ENCODE measurements at regions not wholly inside any gene's neighbourhood (a gene's known extent, or its start where the extent isn't known, plus 50 kb on each side); places are given as distances from the start of the nearest gene placed in this dataset.
"Not testable (repeated sequence)": the region's sequence is repeated elsewhere in the genome, so short reads cannot be mapped to it uniquely, and the experiment has no call there.

DNA sequence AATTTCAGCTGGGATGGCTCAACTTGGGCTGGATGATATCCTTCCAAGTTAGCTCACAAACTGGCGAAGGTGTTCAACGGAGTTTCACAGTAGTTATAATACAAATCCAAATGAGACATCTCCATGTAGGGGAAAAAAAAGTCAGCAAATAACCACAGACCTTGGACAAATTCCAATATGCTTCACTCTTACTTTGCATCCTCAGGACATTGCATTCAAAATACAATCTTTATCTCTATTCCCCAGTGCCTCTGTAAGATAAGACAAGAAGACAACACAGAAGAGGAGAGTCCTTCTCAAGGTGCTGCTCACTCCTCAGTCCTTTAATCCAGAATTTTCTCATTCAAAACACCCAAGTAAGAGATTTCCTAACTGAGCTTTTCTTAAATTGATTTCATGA is 1797.7 kb downstream of the MRPL39 start:
- DNase-seq: no peak

DNA sequence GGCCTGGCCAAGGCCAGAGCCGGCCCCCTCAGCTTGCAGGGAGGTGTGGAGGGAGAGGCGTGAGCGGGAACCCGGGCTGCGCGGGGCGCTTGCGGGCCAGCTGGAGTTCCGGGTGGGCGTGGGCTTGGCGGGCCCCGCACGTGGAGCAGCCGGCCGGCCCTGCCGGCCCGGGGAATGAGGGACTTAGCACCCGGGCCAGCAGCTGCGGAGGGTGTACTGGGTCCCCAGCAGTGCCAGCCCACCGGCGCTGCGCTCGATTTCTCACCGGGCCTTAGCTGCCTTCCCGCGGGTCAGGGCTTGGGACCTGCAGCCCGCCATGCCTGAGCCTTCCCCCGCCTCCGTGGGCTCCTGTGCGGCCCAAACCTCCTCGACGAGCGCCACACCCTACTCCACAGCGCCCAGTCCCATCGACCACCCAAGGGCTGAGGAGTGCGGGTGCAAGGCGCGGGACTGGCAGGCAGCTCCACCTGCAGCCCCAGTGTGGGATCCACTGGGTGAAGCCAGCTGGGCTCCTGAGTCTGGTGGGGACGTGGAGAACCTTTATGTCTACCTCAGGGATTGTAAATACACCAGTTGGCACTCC is 1800.2 kb downstream of the MRPL39 start:
- DNase-seq: not testable (repeated sequence)

DNA sequence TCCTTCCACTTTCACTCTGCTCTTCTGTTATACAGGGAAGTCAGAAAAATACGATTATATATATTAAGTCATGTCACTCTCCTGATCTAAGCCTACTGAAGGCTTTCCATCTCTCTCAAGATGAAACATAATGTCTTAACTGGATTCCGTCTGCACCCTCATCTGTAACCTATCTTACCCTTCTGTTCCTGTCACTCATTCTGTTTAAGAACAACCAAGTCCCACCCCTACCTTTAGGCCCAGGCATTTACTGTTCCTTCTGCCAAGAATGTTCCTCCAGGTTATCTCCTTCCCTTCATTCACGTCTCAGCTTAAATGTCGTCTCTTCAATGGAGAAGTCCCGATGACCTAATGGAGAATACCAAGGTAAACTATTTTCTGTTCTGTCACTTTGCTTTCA is 1802.4 kb downstream of the MRPL39 start:
- DNase-seq: no peak

DNA sequence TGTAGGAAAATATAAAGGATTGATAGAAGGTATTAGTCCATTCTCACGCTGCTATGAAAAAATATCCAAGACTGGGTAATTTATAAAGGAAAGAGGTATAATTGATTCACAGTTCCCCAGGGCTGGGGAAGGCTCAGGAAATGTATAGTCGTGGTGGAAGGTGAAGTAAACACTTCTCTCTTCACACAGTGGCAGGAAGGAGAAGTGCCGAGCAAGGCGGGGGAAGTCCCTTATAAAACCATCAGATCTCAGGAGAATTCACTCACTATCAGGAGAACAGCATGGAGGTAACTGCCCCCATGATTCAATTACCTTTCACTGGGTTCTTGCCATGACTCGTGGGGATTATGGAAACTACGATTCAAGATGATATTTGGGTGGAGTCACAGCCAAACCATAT is 1806.0 kb downstream of the MRPL39 start:
- DNase-seq: no peak

DNA sequence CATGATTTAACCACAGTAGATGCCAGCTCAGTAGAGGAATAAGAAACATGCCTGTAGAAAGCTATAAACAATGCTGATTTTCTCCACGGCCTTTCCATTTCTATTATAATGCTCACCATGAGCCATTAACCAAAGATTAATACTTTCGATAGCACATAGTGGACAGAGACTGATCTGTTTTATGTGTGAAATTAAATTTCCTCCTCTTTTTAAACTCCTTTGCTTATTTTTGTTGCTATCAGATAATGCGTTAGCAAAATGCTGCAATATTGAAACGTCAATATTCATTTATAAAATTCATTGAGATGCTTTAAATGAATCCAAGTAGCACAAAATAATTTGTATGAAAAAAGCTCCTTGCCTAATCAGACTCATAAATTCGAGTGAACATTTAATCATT is 1807.9 kb downstream of the MRPL39 start:
- DNase-seq: no peak

DNA sequence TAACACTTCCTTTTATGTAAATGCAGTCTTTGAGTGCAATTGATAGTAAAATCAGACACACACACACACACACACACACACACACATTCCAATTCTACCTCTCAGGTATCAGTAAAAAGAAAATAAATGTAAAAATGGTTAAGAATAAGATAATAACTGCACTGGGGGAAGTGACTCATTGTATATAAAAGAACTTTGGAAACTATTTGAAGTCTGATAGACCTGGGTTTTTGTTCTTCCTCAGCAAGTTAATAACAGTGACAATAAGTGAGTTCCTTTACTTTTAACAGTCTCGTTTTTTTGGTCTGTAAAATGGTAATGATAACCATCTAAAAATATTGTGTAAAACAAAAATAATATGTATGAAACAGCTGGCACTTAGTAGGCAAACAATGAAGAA is 1815.0 kb downstream of the MRPL39 start:
- no peak for DNase-seq

DNA sequence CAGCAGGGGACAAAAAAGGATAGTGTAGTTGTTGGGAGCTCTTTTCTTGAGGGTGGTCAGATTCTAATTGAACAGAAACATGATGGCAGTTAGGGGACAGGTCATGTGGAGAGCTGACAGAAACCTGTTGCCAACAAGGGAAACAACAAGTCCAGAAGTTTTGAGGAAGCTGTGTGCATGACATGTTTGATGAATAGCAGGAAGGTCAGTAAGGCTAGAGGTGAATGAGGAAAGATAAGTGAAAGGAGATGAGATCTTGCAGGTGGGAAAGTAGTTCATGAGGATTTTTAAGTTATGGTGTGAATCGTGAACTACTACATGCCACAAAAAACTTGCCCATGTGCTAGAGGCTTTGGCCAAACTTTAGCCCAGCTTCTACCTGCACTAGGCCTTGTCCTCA is 1817.4 kb downstream of the MRPL39 start:
- no peak for DNase-seq

DNA sequence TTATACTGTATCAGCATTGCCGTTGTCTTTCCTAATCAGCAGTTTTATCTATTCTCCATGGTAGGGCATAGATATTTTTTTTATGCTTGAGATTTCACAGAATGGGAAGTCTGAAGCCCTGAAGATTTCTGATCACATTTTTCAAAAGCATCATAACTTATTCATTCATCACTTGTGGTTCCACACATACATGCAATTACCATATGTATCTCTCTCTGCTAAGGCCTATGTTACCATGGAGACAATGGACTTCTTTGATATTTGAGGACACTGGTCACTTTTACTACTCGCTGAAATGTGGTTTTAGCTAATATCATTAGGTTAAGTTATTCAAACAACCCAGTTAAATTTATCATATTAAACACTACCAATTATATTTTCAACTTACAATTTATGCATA is 1827.0 kb downstream of the MRPL39 start:
- DNase-seq: no peak

DNA sequence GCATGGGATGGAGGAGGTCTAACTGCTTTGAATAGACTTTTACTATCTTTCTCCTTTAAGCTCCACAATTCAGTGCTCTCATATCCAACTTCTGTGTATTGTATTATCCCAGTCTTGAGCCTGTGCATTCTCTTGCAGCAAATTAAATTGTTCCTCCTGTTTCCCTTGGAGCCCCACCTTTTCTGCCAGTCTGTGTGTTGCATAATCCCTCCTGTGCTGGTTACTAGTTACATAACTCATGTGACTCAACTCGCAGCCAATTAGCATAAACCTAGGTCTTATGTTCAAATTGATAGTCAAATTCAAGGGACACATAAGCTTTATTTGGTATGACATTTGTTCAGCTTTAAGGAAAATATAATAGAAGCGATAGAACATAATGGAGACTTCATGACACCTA is 1863.5 kb downstream of the MRPL39 start:
- DNase-seq: no peak

DNA sequence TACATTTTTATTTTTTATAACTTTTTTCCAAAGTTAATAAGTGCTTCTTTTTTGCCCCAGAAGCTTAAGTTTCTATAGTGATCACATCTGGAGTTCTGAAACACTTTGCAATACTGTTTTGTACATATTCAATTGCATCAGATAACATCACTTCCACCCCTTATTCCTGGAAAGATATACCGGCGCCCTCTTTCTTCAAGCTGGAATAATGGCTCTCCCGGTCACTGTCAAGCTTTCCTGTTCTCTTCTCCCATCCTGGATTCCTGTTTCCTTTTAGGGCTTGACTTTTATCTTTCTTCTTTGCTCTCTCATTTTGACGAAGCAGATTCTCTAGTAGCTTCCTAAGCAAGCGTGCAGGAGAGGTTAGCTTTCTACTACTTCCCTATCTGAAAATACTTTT is 1866.8 kb downstream of the MRPL39 start:
- no peak for DNase-seq

DNA sequence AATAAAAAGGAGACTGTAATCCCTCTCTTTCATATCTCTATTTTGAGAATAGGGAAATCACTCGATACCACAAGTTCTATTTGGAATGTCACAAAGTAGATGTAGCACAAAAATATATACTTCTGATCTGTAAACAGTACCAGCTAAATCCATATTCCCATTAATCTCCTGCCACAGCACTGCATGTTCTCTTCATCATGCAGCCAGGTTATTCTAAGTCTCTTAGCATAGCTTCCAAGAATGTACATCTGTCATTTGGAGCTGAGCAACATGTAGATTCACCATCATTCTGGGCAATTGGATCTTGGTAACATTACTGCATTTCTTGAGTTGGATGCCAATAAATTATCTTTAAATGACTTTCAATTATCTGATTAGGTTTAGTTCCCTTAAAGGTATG is 1874.5 kb downstream of the MRPL39 start:
- no peak for DNase-seq

DNA sequence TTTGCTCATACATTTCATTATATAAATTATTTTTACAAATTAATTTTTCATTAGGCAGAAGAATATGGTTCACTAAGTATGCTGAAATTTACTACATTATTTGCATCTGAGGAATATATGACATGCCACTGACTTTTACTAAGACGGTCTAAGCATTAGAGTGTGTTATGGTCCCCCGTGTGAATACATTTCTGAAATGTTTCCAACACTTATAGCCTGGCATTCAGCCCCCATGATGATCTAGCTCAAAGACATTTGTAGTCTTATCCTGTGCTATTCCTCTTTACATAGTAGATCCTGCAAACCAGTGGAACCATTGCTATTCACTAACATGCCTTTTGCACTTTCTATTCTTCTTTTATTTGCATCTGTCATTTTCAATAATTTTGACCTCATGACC is 1878.0 kb downstream of the MRPL39 start:
- peak; percentile 56 for DNase-seq

DNA sequence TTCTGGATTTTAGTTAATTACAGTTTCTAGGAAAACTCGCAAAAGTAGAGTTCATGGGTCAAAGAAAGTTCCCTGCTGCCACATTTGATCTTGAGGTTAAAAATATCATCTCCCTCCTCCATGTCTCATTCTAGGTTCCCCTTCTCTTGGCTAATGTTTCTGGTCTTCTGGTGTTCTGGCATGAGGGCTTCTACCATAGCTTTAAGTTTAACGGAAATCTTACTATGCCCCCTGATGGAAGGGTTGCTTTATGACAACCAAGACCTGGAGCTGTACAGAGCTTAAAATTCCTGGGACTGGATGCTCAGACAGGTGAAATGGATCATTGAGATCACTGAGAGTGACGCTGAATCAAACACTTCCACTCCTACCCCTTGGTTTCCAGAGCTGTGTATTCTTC is 1881.7 kb downstream of the MRPL39 start:
- no peak for DNase-seq

DNA sequence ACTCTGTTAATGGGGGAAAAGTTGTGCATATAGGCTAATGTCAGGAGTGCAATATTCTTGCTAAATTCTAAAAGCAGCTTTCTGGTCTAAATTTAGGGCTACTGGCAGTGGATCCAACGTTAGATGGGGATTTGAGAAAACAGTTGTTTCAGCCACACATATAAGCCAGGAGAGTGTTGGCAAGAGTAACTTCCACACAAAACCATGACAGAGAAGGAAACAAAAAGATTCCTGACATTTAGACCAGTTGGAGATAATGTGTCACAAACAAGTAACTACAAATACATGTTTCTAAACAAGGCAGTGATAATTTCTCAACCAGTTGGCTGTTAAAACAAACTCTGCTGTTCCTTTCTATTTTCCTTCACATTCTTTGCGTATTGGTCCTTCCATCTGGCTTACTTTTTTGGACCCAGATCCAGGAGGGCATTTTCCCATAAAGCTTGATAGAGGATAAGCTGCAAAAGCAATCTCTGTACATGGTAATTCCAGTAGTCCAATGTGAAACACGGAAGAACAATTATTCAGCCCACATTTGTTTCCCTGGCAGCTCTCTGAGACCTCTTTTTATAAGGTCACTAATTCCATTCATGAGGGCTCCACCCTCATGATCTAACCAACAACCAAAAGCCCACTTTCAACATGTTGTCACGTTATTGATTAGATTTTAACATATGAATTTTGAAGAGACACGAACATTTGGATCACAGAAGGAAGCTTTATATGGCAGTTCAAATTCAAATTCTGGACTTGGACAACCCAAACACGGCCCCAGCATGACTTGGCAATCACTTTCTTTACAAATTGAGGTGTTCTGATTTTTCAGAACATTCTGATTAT is 1888.6 kb downstream of the MRPL39 start:
- DNase-seq: no peak

DNA sequence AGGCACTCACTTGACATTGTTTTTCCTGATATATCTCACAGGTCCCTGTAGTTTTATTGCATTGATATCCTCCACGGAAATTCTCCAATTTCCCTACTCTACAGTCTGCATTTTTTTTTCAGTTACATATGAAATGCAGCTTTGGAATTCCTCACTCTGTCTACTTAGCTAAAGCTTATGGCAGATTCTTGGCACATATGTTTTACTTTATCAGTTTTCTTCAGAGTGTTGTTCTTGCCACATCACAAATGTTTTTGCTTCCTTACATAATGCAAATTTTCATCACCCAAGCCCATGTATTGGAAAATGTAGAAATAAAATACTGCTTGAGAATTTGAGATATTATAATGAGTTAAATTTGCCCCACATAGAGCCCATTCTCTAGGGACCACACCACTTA is 1895.1 kb downstream of the MRPL39 start:
- no peak for DNase-seq

DNA sequence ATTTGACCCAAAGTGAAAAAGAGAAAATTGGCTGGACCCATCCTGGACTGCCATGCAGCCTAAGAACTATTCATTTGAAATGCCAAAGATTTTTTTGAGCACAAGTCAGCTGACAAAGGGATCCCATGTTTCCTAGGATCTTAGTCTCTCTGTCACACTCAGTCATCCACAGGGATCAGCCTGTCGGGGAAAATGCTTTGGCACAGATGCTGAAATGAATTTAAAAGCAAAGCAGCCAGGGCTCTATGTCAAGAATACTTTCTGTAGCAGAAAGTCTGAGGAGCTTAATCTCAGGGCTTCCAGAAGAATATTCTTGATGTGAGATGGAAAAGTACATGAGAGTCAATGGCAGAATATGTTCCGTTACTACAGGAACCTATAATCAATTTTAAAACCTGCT is 1900.8 kb downstream of the MRPL39 start:
- DNase-seq: no peak

DNA sequence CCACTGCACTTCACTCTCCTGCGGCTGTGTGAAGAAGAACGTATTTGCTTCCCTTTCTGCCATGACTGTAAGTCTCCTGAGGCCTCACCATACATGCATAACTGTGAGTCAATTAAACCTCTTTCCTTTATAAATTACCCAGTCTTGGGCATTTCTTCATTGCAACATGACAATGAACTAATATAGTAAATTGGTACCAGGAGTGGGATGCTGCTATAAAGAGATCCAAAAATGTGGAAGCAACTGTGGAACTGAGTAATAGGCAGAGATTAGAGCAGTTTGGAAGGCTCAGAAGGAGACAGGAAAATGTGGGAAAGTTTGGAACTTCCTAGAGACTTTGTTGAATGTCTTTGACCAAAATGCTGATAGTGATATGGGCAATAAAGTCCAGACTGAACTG is 1907.9 kb downstream of the MRPL39 start:
- DNase-seq: no peak

DNA sequence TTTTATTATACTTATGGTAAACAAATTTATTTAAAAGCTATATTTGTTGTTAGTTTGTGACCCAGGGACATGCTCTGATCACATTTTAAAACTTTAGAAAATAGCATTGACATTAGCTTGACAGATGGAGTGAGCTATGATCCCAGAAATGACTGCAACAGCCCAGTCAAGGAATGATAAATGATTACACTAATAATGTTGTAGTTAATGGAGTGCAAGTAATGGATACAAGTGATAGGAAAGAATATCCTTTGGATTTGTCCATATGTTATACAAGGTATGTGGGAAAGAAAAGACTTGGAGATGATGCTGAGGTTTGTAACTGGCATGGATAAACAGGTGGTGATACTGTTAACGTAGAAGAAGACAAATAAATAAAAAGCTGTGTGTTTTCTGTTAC is 1908.7 kb downstream of the MRPL39 start:
- no peak for DNase-seq

DNA sequence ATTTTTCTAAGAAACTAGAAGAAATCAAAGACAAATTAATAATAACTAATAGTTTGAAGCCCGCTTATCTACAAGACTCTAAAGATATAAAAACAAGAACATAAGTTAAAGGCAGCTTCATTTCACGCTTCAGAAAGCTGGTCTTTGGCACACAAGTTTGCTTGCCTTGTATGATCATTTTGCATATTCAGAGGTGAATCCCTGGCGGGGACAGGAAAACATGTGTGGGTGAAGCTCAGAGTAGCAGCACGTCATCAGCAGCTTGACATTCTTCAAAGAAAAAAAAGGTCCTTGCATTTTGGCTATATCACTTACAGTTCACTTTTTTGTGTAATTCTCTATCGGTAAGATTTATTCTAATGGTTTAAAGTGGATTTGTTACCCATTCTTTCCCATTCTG is 1911.8 kb downstream of the MRPL39 start:
- DNase-seq: no peak

DNA sequence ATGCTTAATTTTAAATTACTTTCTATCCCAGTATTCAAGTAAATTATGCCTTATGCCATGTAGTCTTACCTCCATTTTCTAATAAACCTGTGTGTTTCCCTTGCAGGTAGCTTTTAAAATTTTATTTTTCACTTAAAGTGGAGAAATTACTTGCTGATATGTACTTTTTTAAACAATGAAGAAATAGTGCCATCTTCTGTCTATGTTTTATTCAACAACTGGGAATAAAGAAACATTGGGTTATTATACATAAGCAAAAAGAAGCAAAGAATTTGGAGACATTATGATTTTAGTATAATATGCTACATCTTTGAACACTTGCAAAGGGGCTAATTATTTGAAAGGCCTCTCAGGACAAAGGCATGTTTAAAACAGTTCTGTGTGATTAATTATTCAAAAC is 1912.9 kb downstream of the MRPL39 start:
- DNase-seq: no peak

DNA sequence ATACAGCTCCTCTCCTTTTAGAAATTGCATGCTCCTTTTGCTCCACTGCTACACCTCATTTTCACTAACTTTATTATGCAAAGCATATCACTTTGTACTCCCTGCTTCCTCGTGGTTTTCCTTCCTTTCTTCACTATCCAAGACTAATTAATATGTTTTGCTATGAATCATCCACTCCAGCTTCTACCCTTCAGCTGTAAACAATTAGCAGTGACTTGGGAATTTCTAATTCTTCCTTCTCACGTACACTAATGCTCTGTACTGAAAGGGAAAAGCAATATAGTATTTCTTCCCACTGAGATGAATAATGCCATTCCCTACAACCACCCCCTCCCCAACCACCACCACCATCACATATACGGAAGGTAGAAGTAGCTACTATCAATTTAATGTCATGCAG is 1917.0 kb downstream of the MRPL39 start:
- DNase-seq: peak; percentile 31

DNA sequence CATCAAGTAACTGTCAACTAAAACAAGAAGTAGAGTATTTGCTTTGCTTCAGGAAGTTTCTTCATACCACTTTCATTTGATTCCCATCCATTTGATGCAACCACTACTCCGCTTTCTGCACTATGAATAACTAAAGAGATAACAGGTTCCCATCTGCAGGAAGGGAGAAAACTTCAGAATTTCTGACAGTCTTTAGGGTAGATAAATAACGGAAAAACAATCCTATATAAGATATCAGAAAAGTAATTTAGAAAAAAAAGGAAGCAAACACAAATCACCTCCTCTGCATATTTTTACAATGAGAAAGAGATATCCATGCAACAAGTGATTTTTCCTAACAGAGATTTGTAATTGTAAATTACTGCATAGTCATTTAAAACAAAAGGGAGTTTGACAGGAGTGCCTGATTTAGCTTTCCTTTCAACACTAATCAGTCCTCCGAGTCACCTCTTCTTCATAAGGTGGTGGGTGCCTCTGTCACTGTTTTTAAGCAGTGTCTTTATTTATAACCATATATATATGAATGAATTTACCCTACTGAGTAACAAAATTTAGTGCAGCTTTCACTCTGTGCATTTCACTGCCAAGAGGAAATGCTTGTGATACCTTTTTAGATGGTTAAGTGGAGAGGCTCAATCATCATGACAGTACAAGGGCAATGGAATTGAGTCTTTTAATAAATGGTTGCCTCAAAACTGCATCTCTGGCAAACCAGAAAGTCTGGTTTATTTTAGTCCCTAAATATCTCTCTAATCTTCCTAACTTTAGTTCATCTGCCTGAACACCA is 1920.4 kb downstream of the MRPL39 start:
- DNase-seq: no peak

DNA sequence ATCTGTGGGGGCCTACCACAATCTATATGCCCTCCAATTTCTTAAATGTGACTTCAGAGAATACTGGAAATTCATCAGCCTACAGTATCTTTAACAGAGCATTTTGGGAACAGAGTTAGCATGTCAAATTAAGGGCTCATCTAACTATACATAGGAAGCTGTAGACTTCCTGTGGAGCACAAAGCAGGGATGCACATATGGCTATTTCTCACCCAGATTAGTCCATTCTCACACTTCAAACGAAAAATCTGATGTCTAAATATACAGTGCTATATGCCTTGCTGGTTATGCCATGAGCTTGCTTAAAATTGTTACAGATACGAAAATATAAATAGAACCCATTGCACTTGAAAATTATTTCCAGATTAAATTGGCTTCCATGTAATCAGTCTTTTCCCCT is 1922.8 kb downstream of the MRPL39 start:
- no peak for DNase-seq

DNA sequence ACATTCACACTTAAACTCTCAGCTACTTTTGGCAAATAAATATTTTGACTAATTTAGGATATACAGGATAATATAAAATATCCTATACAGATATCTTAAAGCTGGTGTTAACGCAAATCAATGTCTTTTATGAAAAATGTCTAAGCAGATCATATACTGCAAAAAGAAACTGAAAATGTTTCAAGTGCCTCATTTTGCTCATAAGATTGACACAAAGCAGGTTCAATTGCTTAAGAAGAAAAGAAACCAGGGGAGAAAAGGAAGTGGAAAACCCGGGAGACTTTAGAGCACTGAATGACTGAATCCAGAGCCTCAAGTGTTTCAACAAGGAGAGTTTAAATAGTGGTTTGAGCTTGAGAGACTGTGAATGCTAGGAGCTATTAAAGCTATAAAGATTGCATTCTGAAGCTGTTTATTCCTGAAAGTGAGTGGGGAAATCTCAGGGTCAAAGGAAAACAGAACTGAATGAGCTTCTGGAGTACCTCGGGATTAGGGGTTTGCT is 1943.0 kb downstream of the MRPL39 start:
- no peak for DNase-seq
